B cell (primary cell): ENCODE measurements at regions not wholly inside any gene's neighbourhood (a gene's known extent, or its start where the extent isn't known, plus 50 kb on each side); places are given as distances from the start of the nearest gene placed in this dataset.

Experiments used
- ATAC-seq: fragments of 200-7000 bp; cut with Tn5 transposase; one replicate; pipeline ENCODE4 v1.10.0; 2021; ENCODE audit warnings: low read depth, mild to moderate bottlenecking, moderate number of reproducible peaks, moderate library complexity
- CTCF ChIA-PET: fragments of 350-600 bp; sonication (Branson Sonifier 250); formaldehyde crosslinking; loops from one replicate; lab custom pipeline; 2021; ENCODE audit warnings: antibody characterized with exemption, inconsistent platforms; lab: Charles Lee
- POLR2A ChIA-PET: fragments of 350-600 bp; sonication (Branson Sonifier 250); formaldehyde crosslinking; loops from one replicate; lab custom pipeline; 2021; ENCODE audit warnings: antibody characterized with exemption; lab: Charles Lee
- DNase-seq: peaks from one replicate; pipeline ENCODE4 v3.0.0; 2013
- H2AFZ ChIP-seq: 2 replicates; pipeline ENCODE4 v1.6.1; 2012; ENCODE audit warnings: mild to moderate bottlenecking, low read depth, low read length; ENCODE audit not compliant: insufficient read depth, poor library complexity, severe bottlenecking
- H3K27ac ChIP-seq, 2 donors: 1 replicate in 1 of 2; 2 replicates in 1 of 2; pipeline ENCODE4 v1.5.1; 2012 to 2013; ENCODE audit warnings: low read length in 2 of 2, mild to moderate bottlenecking in 2 of 2, moderate library complexity in 1 of 2
- H3K27me3 ChIP-seq, 4 experiments: fragments of 200-600 bp in 1 of 4; sonication (generic) in 1 of 4; replicated peaks in 1 of 4; 1 replicate in 2 of 4; 2 replicates in 2 of 4; pipeline versions ENCODE4 v1.6.1 to v1.7.0; 2013 to 2016; ENCODE audit warnings: low read length in 3 of 4, mild to moderate bottlenecking in 2 of 4, mixed read lengths in 1 of 4, moderate library complexity in 1 of 4; ENCODE audit not compliant: insufficient read depth in 4 of 4, control insufficient read depth in 3 of 4; ENCODE audit errors: control extremely low read depth in 1 of 4
- H3K36me3 ChIP-seq, 2 experiments: replicated peaks in 1 of 2; 1 replicate in 1 of 2; 2 replicates in 1 of 2; pipeline versions ENCODE4 v1.6.1 to v1.7.1; 2013; ENCODE audit warnings: low read length in 1 of 2; ENCODE audit not compliant: insufficient read depth in 2 of 2, control insufficient read depth in 1 of 2; ENCODE audit errors: control extremely low read depth in 1 of 2, extremely low read depth in 1 of 2
- H3K4me1 ChIP-seq, 2 donors: fragments of 200-600 bp in 1 of 2; sonication (generic) in 1 of 2; 1 replicate in 1 of 2; 2 replicates in 1 of 2; pipeline versions ENCODE4 v1.5.1 to v1.6.1; 2013 to 2017; ENCODE audit warnings: low read length in 2 of 2; ENCODE audit not compliant: control insufficient read depth in 2 of 2, insufficient read depth in 2 of 2
- H3K4me2 ChIP-seq: replicated peaks from 2 replicates; pipeline ENCODE3; 2012; ENCODE audit warnings: mild to moderate bottlenecking, low read depth, low read length; ENCODE audit not compliant: poor library complexity, severe bottlenecking
- H3K4me3 ChIP-seq, 5 experiments: fragments of 200-600 bp in 1 of 5; sonication (generic) in 1 of 5; 1 replicate in 3 of 5; 2 replicates in 2 of 5; pipeline versions ENCODE4 v1.5.1 to v1.7.0; 2011 to 2016; ENCODE audit warnings: low read length in 4 of 5, mild to moderate bottlenecking in 4 of 5, low read depth in 2 of 5, control low read depth in 1 of 5, moderate library complexity in 1 of 5; ENCODE audit not compliant: insufficient read depth in 1 of 5; ENCODE audit errors: control extremely low read depth in 1 of 5, extremely low read depth in 1 of 5
- H3K79me2 ChIP-seq: fragments of 200-600 bp; sonication (generic); one replicate; pipeline ENCODE4 v1.6.0; 2016; ENCODE audit warnings: low read length; ENCODE audit not compliant: control insufficient read depth, insufficient read depth
- H3K9ac ChIP-seq: fragments of 200-600 bp; sonication (generic); 2 replicates; pipeline ENCODE4 v1.6.1; 2017; ENCODE audit warnings: mild to moderate bottlenecking, low read length, moderate library complexity
- H3K9me3 ChIP-seq, 3 donors: one replicate each; pipeline versions ENCODE4 v1.6.1 to v1.7.1; 2013; ENCODE audit warnings: low read length in 2 of 3; ENCODE audit not compliant: control insufficient read depth in 2 of 3, insufficient read depth in 1 of 3; ENCODE audit errors: control extremely low read depth in 1 of 3
- H4K20me1 ChIP-seq: 2 replicates; pipeline ENCODE4 v1.6.0; 2012; ENCODE audit warnings: mild to moderate bottlenecking, low read length; ENCODE audit not compliant: insufficient read depth, control insufficient read depth, poor library complexity, severe bottlenecking
- H3K27ac Mint-ChIP-seq: one replicate; pipeline ENCODE4 v1.8.0; 2021; ENCODE audit warnings: mixed read lengths
- H3K27me3 Mint-ChIP-seq: one replicate; pipeline ENCODE4 v1.8.0; 2021; ENCODE audit warnings: mixed read lengths
- H3K4me1 Mint-ChIP-seq: one replicate; pipeline ENCODE4 v1.8.0; 2021; ENCODE audit warnings: mixed read lengths
- H3K4me3 Mint-ChIP-seq: one replicate; pipeline ENCODE4 v1.8.0; 2021; ENCODE audit warnings: mixed read lengths
- H3K9me3 Mint-ChIP-seq: one replicate; pipeline ENCODE4 v1.8.0; 2022; ENCODE audit warnings: mixed read lengths; ENCODE audit not compliant: insufficient read depth
- EZH2 ChIP-seq: IDR thresholded peaks from 2 replicates; pipeline ENCODE4 v1.6.1; 2012; ENCODE audit warnings: borderline replicate concordance, low read depth, mild to moderate bottlenecking, moderate library complexity, low read length; ENCODE audit not compliant: insufficient read depth, poor library complexity, severe bottlenecking
- WGBS: methylation state at CpG from one replicate; pipeline ENCODE4 v1.1.5; 2013; ENCODE audit warnings: missing lambda C conversion rate; ENCODE audit not compliant: insufficient coverage; 5-methylcytosine and 5-hydroxymethylcytosine counted together
- intact Hi-C: fragments of 100-400 bp; cut with micrococcal nuclease; formaldehyde crosslinking; loops from one replicate; pipeline ENCODE4 v1.10.0; 2022
- TF ChIP-seq, protein P1 (sequence below): fragments of 200-600 bp; IDR thresholded peaks from one replicate; pipeline ENCODE4 v1.8.0; 2022; ENCODE audit warnings: antibody characterized with exemption, mild to moderate bottlenecking

DNA sequence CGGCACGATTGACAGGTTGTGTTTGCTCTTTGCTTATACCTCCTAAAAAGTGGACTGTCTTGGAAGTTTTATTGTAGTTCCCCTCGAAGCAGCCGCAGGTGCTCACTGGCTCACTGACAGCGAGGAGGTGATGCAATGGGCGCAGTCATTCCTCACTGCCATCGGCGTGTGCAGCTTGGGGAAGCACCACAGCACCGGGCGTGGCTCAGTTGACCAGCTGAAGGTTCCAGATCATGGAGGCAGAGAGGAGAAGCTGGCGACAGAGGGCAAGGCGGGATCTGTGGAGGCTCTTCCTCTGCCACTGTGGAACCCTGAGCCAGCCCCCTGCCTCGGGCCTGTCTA, 72.1 kb upstream of the TNRC6C start:
- ATAC-seq (no peak), DNase-seq (peak; percentile 52)
- ChIA-PET CTCF (interaction anchor here (0.9 to 1.6 kb wide), 2 partner anchors 10 to 17 kb away, joined by 3 to 4 read pairs; no protein-coding TSS in a partner anchor), POLR2A (interaction anchor here (0.9 to 3.5 kb wide), 3 partner anchors 16 to 72 kb away, joined by 3 to 20 read pairs (median 3); partner anchors contain the start of gene TNRC6C)
- Histone ChIP-seq H3K36me3 (no peaks in the 10 kb centered on the region), H3K9me3 (peaks cover 0 to 7% (median 2%) of the 10 kb centered on the region in 3 donors), H3K79me2 (no peaks in the 10 kb centered on the region), H3K4me3 (no peak overlapping the region), H3K9ac (no peak overlapping the region), H3K27ac (no peak overlapping the region), H3K27me3 (peaks cover 0 to 26% (median 11%) of the 10 kb centered on the region in 4 experiments), H3K4me1 (peaks cover 60 to 67% of the 10 kb centered on the region in 2 donors), H2AFZ (no peak overlapping the region), H4K20me1 (no peaks in the 10 kb centered on the region), H3K4me2 (peak overlapping the region; percentile 10)
- Mint-ChIP-seq H3K27ac (no peak overlapping the region), H3K9me3 (no peaks in the 10 kb centered on the region), H3K4me3 (peak overlapping the region; percentile 27), H3K27me3 (peaks cover 15% of the 10 kb centered on the region), H3K4me1 (peaks cover 69% of the 10 kb centered on the region)
- TF ChIP-seq, protein P1, sequence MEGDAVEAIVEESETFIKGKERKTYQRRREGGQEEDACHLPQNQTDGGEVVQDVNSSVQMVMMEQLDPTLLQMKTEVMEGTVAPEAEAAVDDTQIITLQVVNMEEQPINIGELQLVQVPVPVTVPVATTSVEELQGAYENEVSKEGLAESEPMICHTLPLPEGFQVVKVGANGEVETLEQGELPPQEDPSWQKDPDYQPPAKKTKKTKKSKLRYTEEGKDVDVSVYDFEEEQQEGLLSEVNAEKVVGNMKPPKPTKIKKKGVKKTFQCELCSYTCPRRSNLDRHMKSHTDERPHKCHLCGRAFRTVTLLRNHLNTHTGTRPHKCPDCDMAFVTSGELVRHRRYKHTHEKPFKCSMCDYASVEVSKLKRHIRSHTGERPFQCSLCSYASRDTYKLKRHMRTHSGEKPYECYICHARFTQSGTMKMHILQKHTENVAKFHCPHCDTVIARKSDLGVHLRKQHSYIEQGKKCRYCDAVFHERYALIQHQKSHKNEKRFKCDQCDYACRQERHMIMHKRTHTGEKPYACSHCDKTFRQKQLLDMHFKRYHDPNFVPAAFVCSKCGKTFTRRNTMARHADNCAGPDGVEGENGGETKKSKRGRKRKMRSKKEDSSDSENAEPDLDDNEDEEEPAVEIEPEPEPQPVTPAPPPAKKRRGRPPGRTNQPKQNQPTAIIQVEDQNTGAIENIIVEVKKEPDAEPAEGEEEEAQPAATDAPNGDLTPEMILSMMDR: no peak
- no peak for TF ChIP-seq EZH2
- 41% methylated on average over 11 of the region's 13 CpGs for WGBS
- intact Hi-C loops: no loop called here

DNA sequence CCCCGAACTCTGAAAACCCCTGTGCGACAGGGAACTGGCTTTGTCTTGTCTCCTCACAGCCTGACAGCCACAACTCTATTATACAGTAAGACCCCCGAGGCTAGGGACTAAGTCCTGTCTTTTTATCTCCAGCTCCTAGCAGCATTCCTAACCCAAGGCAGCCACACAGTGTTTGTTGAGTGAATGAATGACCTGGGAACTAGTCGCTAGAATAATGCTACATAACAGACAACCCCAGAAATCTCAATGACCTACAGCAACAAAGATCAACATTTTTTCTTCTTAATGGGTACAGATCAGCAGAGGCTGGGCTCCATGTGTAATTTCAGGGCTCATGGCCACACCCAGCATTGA, 71.4 kb upstream of the TNRC6C start:
- Histone ChIP-seq H3K9me3 (peaks cover 0 to 11% (median 0%) of the 10 kb centered on the region in 3 donors), H3K36me3 (no peaks in the 10 kb centered on the region), H3K9ac (no peak overlapping the region), H3K4me1 (peaks cover 54 to 60% of the 10 kb centered on the region in 2 donors), H3K4me3 (peak overlapping the region in 3 of 5 experiments; percentile 37 to 70 (median 55)), H3K79me2 (no peaks in the 10 kb centered on the region), H3K4me2 (peak overlapping the region; percentile 95), H3K27ac (no peak overlapping the region), H4K20me1 (no peaks in the 10 kb centered on the region), H2AFZ (no peak overlapping the region), H3K27me3 (peaks cover 0 to 33% (median 17%) of the 10 kb centered on the region in 4 experiments)
- Mint-ChIP-seq H3K27ac (peak overlapping the region; percentile 77), H3K4me1 (peaks cover 62% of the 10 kb centered on the region), H3K9me3 (no peaks in the 10 kb centered on the region), H3K4me3 (peak overlapping the region; percentile 81), H3K27me3 (peaks cover 17% of the 10 kb centered on the region)
- POLR2A ChIA-PET: interaction anchor here (0.9 to 3.5 kb wide), 4 partner anchors 15 to 71 kb away, joined by 3 to 20 read pairs (median 3); partner anchors contain the start of gene TNRC6C
- intact Hi-C loops: no loop called here
- CTCF ChIA-PET: interaction anchor here (1.6 to 2.3 kb wide), 3 partner anchors 11 to 127 kb away, joined by 3 to 8 read pairs (median 6); partner anchors contain the start of gene TNRC6C
- WGBS: 100% methylated on average over 2 of the region's 4 CpGs
- ATAC-seq (no peak), DNase-seq (no peak)
- TF ChIP-seq EZH2: no peak
- TF ChIP-seq, protein P1: no peak
